ENCODE measurements at regions not wholly inside any gene's neighbourhood (a gene's known extent, or its start where the extent isn't known, plus 50 kb on each side); places are given as distances from the start of the nearest gene placed in this dataset.

GRCh38 chr11:28704801-28705200, 596.6 kb downstream of the METTL15 start:
- TF ChIP-seq ZC3H10 (CRISPR knock-in tag; IDR thresholded peaks at IDR 0.05) = no peak
- TF ChIP-seq ARNTL (CRISPR knock-in tag; IDR thresholded peaks at IDR 0.05; ENCODE audit: borderline replicate concordance, low read depth) = no peak
- no peak for ATAC-seq

DNA sequence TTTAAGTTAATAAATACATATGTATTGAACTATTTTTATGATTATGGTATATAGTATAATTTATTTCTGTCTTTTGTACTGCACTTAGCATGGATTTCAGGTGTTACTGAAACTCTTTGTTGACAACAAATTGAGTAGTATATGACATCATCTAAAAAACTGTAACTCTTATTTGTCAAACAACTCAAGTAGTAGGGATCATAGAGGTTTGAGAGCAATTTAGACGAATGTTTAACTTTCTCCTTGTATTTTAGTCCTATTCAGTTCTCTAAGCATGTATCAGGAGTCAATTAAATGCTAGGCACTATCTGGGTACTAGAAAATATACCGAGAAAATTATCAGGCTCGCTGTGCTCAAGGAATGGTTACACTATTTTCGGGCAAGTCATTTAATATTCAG, 595.2 kb downstream of the METTL15 start:
- no peak for ATAC-seq
- no peak for TF ChIP-seq OSR1 (CRISPR knock-in tag; IDR thresholded peaks at IDR 0.05)
- no peak for TF ChIP-seq CSRNP3 (CRISPR knock-in tag; IDR thresholded peaks at IDR 0.05)
- no peak for TF ChIP-seq CSDC2 (CRISPR knock-in tag; IDR thresholded peaks at IDR 0.05)
- TF ChIP-seq BACH2 (CRISPR knock-in tag; IDR thresholded peaks at IDR 0.05; ENCODE audit: borderline replicate concordance) = no peak
- TF ChIP-seq TCF4 (CRISPR knock-in tag; IDR thresholded peaks at IDR 0.05; ENCODE audit: borderline replicate concordance) = no peak
- no peak for TF ChIP-seq ZNF8 (CRISPR knock-in tag; IDR thresholded peaks at IDR 0.05)

DNA sequence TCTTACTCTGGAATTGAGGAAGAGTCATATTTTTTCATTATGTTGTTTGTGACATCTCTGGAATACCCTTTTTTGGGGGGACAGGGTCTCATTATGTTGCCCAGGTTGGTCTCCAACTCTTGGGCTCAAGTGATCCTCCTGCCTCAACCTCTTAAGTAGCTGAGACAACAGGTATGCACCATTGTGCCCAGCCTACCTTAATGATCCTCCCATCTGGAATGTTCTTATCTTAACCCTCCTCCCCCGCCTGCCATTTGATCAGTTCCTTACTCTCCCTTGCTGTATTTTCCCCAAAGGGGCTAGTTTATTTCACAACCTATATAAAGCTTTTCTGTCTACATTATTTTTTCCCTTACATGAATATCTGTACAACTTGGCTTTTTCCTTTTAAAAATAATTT, 594.7 kb downstream of the METTL15 start:
- no peak for ATAC-seq

More for the DNA sequence above, 594.7 kb downstream of the METTL15 start:
- TF ChIP-seq CREB5 (CRISPR knock-in tag; IDR thresholded peaks at IDR 0.05; ENCODE audit: low read depth) = no peak
- TF ChIP-seq, protein P1, sequence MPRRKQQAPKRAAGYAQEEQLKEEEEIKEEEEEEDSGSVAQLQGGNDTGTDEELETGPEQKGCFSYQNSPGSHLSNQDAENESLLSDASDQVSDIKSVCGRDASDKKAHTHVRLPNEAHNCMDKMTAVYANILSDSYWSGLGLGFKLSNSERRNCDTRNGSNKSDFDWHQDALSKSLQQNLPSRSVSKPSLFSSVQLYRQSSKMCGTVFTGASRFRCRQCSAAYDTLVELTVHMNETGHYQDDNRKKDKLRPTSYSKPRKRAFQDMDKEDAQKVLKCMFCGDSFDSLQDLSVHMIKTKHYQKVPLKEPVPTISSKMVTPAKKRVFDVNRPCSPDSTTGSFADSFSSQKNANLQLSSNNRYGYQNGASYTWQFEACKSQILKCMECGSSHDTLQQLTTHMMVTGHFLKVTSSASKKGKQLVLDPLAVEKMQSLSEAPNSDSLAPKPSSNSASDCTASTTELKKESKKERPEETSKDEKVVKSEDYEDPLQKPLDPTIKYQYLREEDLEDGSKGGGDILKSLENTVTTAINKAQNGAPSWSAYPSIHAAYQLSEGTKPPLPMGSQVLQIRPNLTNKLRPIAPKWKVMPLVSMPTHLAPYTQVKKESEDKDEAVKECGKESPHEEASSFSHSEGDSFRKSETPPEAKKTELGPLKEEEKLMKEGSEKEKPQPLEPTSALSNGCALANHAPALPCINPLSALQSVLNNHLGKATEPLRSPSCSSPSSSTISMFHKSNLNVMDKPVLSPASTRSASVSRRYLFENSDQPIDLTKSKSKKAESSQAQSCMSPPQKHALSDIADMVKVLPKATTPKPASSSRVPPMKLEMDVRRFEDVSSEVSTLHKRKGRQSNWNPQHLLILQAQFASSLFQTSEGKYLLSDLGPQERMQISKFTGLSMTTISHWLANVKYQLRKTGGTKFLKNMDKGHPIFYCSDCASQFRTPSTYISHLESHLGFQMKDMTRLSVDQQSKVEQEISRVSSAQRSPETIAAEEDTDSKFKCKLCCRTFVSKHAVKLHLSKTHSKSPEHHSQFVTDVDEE (CRISPR knock-in tag; IDR thresholded peaks at IDR 0.05) = no peak
- TF ChIP-seq OSR1 (CRISPR knock-in tag; IDR thresholded peaks at IDR 0.05) = no peak
- TF ChIP-seq ISL1 (CRISPR knock-in tag; IDR thresholded peaks at IDR 0.05) = no peak
- no peak for TF ChIP-seq TOX (CRISPR knock-in tag; IDR thresholded peaks at IDR 0.05; ENCODE audit: borderline replicate concordance)
- no peak for TF ChIP-seq CSRNP3 (CRISPR knock-in tag; IDR thresholded peaks at IDR 0.05)
- no peak for TF ChIP-seq ZFP3 (CRISPR knock-in tag; IDR thresholded peaks at IDR 0.05)
- no peak for TF ChIP-seq CSDC2 (CRISPR knock-in tag; IDR thresholded peaks at IDR 0.05)
- TF ChIP-seq PATZ1 (CRISPR knock-in tag; IDR thresholded peaks at IDR 0.05; ENCODE audit: borderline replicate concordance) = no peak
- TF ChIP-seq ZFP30 (CRISPR knock-in tag; IDR thresholded peaks at IDR 0.05) = no peak
- no peak for TF ChIP-seq ESRRG (CRISPR knock-in tag; IDR thresholded peaks at IDR 0.05)
- TF ChIP-seq RARB (CRISPR knock-in tag; IDR thresholded peaks at IDR 0.05) = no peak
- TF ChIP-seq ARNTL (CRISPR knock-in tag; IDR thresholded peaks at IDR 0.05; ENCODE audit: borderline replicate concordance, low read depth) = no peak
- no peak for TF ChIP-seq ZC3H10 (CRISPR knock-in tag; IDR thresholded peaks at IDR 0.05)
- no peak for TF ChIP-seq ZNF8 (CRISPR knock-in tag; IDR thresholded peaks at IDR 0.05)
- TF ChIP-seq ZNF565 (CRISPR knock-in tag; conservative IDR thresholded peaks at IDR 0.05; ENCODE audit: low read depth) = no peak
